CMK (cell line): ENCODE measurements at regions not wholly inside any gene's neighbourhood (a gene's known extent, or its start where the extent isn't known, plus 50 kb on each side); places are given as distances from the start of the nearest gene placed in this dataset.

Experiments used
- DNase-seq: peaks from one replicate; pipeline ENCODE4 v3.0.0-alpha.2; 2010; ENCODE audit warnings: low read depth

- DNase-seq: no peak
Measured at GRCh38 chr3:74564560-74564959, 49.9 kb downstream of the CNTN3 start.

- DNase-seq: no peak
Measured at GRCh38 chr3:74562558-74563269, 51.7 kb downstream of the CNTN3 start.

- no peak for DNase-seq
Measured at GRCh38 chr3:74561881-74562280, 52.6 kb downstream of the CNTN3 start.

GRCh38 chr3:74559261-74559660 is 55.2 kb downstream of the CNTN3 start:
- no peak for DNase-seq

GRCh38 chr3:74550686-74551085 is 63.8 kb downstream of the CNTN3 start:
- DNase-seq: no peak

- DNase-seq: no peak
Measured at GRCh38 chr3:74546426-74546825, 68.0 kb downstream of the CNTN3 start.

GRCh38 chr3:74542441-74542840 is 72.0 kb downstream of the CNTN3 start:
- DNase-seq: no peak

- no peak for DNase-seq
Measured at GRCh38 chr3:74539876-74540275, 74.6 kb downstream of the CNTN3 start.

- no peak for DNase-seq
Measured at GRCh38 chr3:74538669-74539068, 75.8 kb downstream of the CNTN3 start.

GRCh38 chr3:74537857-74538256 is 76.6 kb downstream of the CNTN3 start:
- no peak for DNase-seq

GRCh38 chr3:74537164-74537563 is 77.3 kb downstream of the CNTN3 start:
- no peak for DNase-seq

- DNase-seq: no peak
Measured at GRCh38 chr3:74535281-74535680, 79.2 kb downstream of the CNTN3 start.

GRCh38 chr3:74534611-74535010 is 79.8 kb downstream of the CNTN3 start:
- DNase-seq: no peak

GRCh38 chr3:74532446-74532845 is 82.0 kb downstream of the CNTN3 start:
- DNase-seq: no peak

- no peak for DNase-seq
Measured at GRCh38 chr3:74531491-74531890, 83.0 kb downstream of the CNTN3 start.

- no peak for DNase-seq
Measured at GRCh38 chr3:74529145-74529544, 85.3 kb downstream of the CNTN3 start.

GRCh38 chr3:74527566-74527965 is 86.9 kb downstream of the CNTN3 start:
- no peak for DNase-seq

GRCh38 chr3:74523811-74524210 is 90.6 kb downstream of the CNTN3 start:
- DNase-seq: no peak

- DNase-seq: no peak
Measured at GRCh38 chr3:74520895-74521294, 93.6 kb downstream of the CNTN3 start.

GRCh38 chr3:74518610-74519009 is 95.8 kb downstream of the CNTN3 start:
- DNase-seq: no peak

- no peak for DNase-seq
Measured at GRCh38 chr3:74516019-74516418, 98.4 kb downstream of the CNTN3 start.

- DNase-seq: no peak
Measured at GRCh38 chr3:74515451-74515850, 99.0 kb downstream of the CNTN3 start.

GRCh38 chr3:74511078-74511477 is 103.4 kb downstream of the CNTN3 start:
- no peak for DNase-seq

GRCh38 chr3:74510261-74510818 is 104.1 kb downstream of the CNTN3 start:
- no peak for DNase-seq
